T-helper 17 cell (primary cell): ENCODE measurements at regions not wholly inside any gene's neighbourhood (a gene's known extent, or its start where the extent isn't known, plus 50 kb on each side); places are given as distances from the start of the nearest gene placed in this dataset.
A peak's percentile ranks its signal among the peaks of the same experiment; 100 is the strongest.

Source experiments
- ATAC-seq: fragments of 150-1000 bp; cut with Tn5 transposase; 2 replicates; pipeline ENCODE4 v1.10.0; 2021; ENCODE audit warnings: mild to moderate bottlenecking, moderate library complexity
- DNase-seq, 3 donors: peaks; one replicate each; pipeline versions ENCODE4 v3.0.0 to v3.0.0-alpha.2; 2020 to 2021
- H3K9me3 ChIP-seq: one replicate; pipeline ENCODE4 v1.7.0; 2013; ENCODE audit warnings: low read length, mild to moderate bottlenecking; ENCODE audit not compliant: control insufficient read depth, poor library complexity, severe bottlenecking
- H3K27ac Mint-ChIP-seq: one replicate; pipeline ENCODE4 v1.8.0; 2022; ENCODE audit warnings: mild to moderate bottlenecking, moderate library complexity, mixed read lengths
- H3K27me3 Mint-ChIP-seq: one replicate; pipeline ENCODE4 v1.8.0; 2022; ENCODE audit warnings: mixed read lengths
- H3K36me3 Mint-ChIP-seq: one replicate; pipeline ENCODE4 v1.8.0; 2022; ENCODE audit warnings: low read depth, mixed read lengths
- H3K4me1 Mint-ChIP-seq: one replicate; pipeline ENCODE4 v1.8.0; 2022; ENCODE audit warnings: mild to moderate bottlenecking, mixed read lengths
- H3K4me3 Mint-ChIP-seq: one replicate; pipeline ENCODE4 v1.8.0; 2022; ENCODE audit warnings: mild to moderate bottlenecking, moderate library complexity, mixed read lengths

DNA sequence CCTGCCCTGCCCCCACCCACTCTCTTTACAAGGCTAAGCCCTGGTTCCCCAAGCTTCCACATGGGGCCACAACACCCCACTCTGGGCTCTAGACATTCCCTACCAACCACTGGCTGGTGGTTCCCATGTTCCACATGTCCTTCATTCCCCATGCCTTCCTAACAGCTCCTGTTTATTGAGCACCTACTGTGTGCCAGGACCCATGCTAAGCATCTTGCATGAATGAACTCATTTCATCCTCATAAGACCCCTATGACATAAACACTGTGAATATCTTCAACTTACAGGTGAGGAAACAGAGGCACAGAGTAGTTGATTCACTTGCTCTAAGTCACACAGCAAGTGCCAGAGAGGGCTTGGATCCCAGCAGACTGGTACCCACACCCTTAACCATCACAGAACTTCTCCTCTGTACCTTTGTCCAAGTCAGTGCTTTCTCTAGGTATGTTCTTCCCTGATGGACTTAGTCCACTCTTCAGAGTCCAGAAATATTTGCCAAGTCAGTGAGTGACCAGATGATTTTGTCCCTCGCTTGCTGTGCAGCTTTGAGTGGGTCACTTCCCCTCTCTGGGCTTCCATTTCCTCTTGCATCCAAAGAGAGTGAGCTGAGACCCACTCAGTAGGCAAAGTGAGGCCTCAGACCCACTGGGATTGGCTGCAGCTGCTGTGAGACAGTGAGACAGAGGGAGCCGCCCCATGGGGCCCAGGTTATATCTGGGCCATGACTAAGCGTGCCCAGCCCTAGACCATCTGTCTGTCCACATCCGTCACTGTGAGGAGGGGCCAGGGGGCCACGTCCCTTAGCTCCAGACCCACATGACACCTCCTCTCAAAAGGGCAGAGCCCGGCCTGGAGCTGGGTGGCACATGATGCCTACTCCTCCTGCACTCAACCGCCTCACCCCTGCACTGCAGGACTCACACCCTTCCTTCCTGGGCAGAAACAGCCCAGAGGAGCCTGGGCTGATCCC, 132.4 kb downstream of the MN1 start:
- Mint-ChIP-seq H3K4me3 (no peak overlapping the region), H3K27me3 (peaks cover 29% of the 10 kb centered on the region), H3K4me1 (no peaks in the 10 kb centered on the region), H3K36me3 (no peaks in the 10 kb centered on the region), H3K27ac (no peak overlapping the region)
- ATAC-seq: peak; percentile 57
- no peaks in the 10 kb centered on the region for H3K9me3 ChIP-seq
- no peak for DNase-seq

DNA sequence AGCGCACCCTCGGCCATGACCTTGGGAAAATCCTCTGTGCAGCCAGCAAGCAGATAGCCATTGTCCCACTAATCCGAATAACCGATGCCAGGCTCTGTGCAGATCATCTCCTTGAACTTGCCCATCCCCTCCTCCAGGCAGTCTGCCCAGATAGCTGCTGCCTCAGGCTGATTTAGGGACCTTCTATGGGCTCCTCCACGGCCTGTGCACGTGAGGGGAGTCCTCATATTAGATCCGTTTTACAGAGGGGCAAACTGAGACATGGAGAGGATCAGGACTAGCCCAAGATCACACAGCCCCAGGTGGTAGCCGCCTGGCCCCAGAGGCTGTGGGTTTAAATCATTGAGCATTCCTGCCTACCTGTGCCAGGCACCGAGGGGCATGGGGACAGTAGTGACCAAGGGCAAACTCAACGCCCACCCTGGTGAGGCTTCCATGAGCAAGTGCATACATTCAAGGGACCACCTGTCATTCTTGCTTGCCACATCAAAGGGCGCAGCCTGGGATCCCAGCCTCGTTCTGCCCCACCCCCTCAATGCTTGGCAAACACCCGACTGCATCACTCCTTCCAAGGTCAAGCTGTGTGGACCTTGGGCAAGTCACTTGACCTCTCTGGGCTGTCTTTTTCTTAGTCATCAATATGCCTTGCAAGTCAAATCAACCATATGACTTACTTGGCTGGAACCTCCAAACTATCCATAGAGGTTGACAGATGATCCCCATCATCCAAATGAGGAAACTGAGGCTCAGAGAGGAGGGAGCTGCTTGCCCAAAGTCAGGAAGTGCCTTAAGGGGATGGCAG, 131.6 kb downstream of the MN1 start:
- ATAC-seq (no peak), DNase-seq (no peak)
- H3K36me3 Mint-ChIP-seq: peaks cover 5% of the 10 kb centered on the region
- peaks cover 6% of the 10 kb centered on the region for H3K4me1 Mint-ChIP-seq
- H3K4me3 Mint-ChIP-seq: no peak overlapping the region
- H3K27me3 Mint-ChIP-seq: peaks cover 30% of the 10 kb centered on the region
- H3K9me3 ChIP-seq: no peaks in the 10 kb centered on the region
- H3K27ac Mint-ChIP-seq: no peak overlapping the region

DNA sequence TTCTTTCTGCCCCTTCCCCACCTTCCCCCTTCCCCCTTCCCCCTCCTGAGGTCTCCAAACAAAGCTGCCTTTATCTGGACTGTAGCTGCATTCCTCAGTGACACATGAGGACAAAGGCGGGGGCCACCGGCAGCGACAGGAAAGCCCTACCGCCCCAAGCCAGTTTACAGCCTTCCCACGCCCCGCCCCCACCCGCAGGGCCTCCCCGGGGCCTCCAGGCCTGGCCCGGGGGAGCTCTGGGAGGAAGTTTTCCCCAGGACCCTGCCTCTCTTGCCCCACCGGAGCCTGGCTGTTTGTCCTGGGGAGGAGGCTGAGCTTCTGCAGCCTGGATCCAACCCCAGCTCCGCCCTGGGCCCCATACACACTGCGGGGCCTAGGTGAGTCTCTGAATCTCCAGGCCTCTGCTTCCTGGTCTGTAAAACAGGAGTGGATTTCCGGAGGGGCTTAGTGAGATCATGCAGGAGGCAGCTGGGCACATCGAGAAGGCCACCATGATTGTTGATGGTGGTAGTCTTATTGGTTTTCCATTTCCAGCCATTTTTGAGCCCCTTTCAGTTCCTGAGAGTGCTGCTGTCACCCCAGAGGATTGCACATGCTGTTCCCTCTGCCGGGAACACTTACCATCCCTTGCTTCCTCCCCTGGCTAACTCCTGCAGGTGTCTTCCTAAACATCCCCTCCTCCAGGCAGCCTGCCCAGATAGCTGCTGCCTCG, 130.7 kb downstream of the MN1 start:
- peaks cover 35% of the 10 kb centered on the region for H3K27me3 Mint-ChIP-seq
- no peaks in the 10 kb centered on the region for H3K9me3 ChIP-seq
- no peak overlapping the region for H3K27ac Mint-ChIP-seq
- H3K4me3 Mint-ChIP-seq: no peak overlapping the region
- H3K36me3 Mint-ChIP-seq: peaks cover 5% of the 10 kb centered on the region
- DNase-seq (no peak), ATAC-seq (no peak)
- peaks cover 6% of the 10 kb centered on the region for H3K4me1 Mint-ChIP-seq

DNA sequence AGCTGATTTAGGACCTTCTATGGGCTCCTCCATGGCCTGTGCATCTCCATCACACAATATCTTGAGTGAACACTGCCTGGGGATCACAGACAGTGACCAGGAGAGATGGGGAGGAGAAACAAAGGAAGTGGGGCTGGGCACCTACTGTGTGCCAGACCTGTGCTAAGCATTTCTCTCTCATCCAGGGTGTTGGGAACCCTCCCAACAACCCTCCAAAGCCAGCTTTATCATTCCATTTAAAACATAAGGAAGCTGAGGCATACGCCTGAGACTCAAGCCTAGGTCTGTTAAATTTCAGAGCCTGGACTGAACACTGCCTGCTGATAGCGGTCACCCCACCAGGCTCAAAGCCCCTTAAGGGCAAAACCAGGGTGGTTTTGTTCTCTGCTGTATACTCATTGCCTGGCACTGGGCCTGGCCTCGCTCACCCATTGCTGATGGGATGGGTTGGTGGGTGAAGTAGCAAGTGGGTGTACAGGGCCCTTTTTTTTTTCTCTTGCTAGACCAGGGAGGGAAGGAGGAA, 130.1 kb downstream of the MN1 start:
- peaks cover 38% of the 10 kb centered on the region for H3K27me3 Mint-ChIP-seq
- no peak overlapping the region for H3K4me3 Mint-ChIP-seq

DNA sequence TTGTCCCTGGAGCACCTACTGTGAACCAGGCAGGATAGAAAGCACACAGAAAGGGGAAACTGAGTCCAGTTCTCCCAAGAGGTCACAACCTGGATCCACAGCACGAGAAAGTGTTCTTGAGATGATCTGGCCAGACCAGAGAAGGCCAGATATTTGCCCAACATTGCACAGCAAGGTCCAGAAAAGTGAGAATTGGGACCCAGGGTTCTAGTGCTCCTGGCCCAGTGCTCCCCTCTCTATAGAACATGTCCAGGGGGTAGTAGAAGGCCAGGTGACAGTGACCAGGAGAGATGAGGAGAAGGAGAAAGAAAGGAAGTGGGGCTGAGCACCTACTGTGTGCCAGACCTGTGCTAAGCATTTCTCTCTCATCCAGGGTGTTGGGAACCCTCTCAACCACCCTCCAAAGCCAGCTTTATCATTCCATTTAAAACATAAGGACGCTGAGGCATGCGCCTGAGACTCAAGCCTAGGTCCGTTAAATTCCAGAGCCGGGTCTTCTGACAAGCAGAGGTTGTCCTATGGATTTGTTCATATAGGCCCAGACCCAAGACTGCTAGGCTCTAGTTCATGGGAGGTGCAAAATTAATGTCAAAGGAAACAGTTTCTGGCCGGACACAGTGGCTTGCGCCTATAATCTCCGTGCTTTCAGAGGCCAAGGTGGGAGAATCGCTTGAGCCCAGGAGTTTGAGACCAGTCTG, 128.7 kb downstream of the MN1 start:
- H3K9me3 ChIP-seq: no peaks in the 10 kb centered on the region
- Mint-ChIP-seq H3K4me1 (peaks cover 6% of the 10 kb centered on the region), H3K27ac (no peak overlapping the region), H3K36me3 (peaks cover 5% of the 10 kb centered on the region), H3K27me3 (peaks cover 38% of the 10 kb centered on the region), H3K4me3 (no peak overlapping the region)
- ATAC-seq: no peak
- DNase-seq: no peak

More for the DNA sequence above, 130.1 kb downstream of the MN1 start:
- Mint-ChIP-seq H3K36me3 (peaks cover 5% of the 10 kb centered on the region), H3K4me1 (peaks cover 6% of the 10 kb centered on the region), H3K27ac (no peak overlapping the region)
- ATAC-seq (no peak), DNase-seq (no peak)
- no peaks in the 10 kb centered on the region for H3K9me3 ChIP-seq

DNA sequence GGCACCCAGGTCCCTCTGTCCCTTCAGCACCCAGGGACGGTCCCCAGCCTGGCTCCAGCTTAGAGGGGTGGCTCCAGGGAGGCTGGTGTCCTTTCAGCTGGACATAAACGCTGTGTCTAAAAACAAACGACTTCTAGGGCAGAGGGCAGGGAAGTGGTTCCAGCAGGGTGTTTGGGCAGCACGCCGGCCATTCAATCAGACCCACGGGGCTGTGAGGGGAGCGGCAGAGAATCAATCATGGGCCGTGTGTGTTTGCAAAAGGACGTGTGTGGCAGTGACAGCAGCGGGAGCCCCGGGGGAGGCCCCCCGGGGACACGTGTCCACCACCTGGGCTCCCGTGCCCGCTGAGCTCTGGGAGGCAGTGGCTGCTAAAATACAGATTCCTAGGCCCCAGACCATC, 127.7 kb downstream of the MN1 start:
- H3K27ac Mint-ChIP-seq: no peak overlapping the region
- no peak overlapping the region for H3K4me3 Mint-ChIP-seq
- no peak for ATAC-seq

DNA sequence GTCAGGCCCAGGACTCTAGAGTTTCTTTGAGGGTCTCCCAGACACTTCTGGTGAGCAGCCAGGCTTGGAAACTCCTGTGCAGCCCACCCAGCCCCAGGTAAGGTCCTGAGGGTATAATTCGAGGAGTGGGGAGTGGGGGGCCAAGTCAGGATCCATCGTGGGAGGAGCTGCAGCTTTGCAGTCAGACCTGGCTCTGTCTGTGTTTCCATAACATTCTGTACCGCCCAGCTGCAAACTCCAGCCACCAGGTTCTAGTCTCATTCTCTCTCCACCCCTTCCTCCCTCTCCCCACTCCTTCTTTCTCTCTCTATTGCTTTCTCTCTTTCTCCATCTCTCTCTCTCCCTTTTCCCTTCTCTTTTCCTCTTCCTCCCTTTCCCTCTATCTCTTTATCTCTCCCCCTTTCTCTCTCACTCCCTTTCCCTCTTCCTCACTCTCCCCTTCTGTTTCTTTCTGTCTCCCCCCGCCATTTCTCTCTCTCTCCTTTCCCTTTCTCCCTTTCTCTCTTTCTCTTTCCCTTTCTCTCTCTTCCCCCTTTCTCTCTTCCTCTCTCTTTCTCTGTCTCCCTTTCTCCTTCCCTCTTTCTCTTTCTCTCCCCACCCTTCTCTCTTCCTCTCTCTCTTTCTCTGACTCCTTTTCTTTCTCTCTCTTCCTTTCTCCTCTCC, 127.2 kb downstream of the MN1 start:
- Mint-ChIP-seq H3K36me3 (peaks cover 5% of the 10 kb centered on the region), H3K27ac (no peak overlapping the region), H3K27me3 (peaks cover 46% of the 10 kb centered on the region), H3K4me1 (peaks cover 6% of the 10 kb centered on the region), H3K4me3 (peak overlapping the region; percentile 45)
- H3K9me3 ChIP-seq: no peaks in the 10 kb centered on the region
- ATAC-seq (no peak), DNase-seq (no peak)

More for the DNA sequence above, 127.7 kb downstream of the MN1 start:
- H3K9me3 ChIP-seq: no peaks in the 10 kb centered on the region
- peaks cover 46% of the 10 kb centered on the region for H3K27me3 Mint-ChIP-seq
- H3K36me3 Mint-ChIP-seq: peaks cover 5% of the 10 kb centered on the region
- DNase-seq: no peak
- peaks cover 6% of the 10 kb centered on the region for H3K4me1 Mint-ChIP-seq

DNA sequence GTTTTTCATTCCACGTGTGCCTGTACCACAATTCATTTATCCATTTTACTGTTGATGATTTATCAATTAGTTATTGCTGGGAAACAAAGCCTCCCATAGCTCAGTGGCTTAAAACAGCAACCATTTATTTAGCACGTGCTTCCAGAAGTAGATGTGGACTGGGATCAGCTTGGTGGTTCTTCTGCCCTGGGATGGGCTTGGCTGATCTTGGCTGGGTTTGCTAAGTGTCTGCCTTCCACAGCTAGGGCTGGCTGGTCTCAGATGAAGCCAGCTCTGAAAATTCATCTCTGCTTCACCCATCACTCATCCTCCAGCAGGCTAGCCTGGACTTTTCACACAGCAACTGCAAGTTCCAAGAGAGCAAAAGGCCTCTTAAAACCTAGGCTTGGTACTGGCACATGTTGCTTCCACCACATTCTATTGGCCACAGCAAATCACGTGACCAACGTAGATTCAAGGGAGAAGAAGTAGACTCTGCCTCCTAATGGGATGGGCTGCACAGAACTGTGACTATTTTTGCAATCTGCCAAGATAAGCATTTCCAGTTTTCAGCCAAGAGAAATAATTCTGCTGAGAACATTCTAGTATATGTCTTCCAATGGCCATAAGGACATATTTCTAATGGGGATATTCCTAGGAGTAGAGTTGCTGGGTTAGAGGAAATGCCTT, 124.9 kb downstream of the MN1 start:
- DNase-seq (no peak), ATAC-seq (no peak)
- no peaks in the 10 kb centered on the region for H3K9me3 ChIP-seq
- H3K27ac Mint-ChIP-seq: no peak overlapping the region
- no peak overlapping the region for H3K4me3 Mint-ChIP-seq
- peaks cover 5% of the 10 kb centered on the region for H3K36me3 Mint-ChIP-seq
- H3K27me3 Mint-ChIP-seq: peaks cover 56% of the 10 kb centered on the region
- H3K4me1 Mint-ChIP-seq: peaks cover 6% of the 10 kb centered on the region

DNA sequence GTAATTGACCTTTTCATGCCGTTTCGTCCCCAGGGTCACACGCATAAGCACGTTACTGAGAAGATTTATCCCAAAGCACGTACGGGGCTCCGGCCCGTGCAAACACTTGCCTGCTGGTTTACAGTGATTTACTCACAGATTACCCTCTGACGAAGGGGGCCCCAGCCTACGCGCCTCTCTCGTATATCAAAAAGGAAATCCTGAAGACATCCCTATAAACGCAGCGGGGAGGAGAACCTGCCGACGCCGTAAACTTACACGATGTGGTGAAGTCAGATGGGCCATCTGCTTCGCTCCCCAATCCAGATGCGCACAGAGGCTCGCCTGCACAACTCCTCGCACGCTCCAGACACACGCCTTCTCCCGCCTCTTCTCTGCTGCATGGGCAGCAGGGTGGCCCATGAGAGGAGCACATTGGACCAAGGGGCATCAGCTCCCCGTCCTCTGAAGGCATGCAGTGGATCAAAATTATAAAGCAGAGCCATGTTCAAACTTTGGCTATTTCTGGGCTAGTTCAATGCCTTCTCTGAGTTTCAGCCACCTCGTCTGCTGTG, 123.6 kb downstream of the MN1 start:
- no peak for DNase-seq
- Mint-ChIP-seq H3K27me3 (peaks cover 56% of the 10 kb centered on the region), H3K27ac (no peak overlapping the region), H3K36me3 (peaks cover 5% of the 10 kb centered on the region), H3K4me3 (no peak overlapping the region), H3K4me1 (peaks cover 6% of the 10 kb centered on the region)
- no peaks in the 10 kb centered on the region for H3K9me3 ChIP-seq
- ATAC-seq: no peak

DNA sequence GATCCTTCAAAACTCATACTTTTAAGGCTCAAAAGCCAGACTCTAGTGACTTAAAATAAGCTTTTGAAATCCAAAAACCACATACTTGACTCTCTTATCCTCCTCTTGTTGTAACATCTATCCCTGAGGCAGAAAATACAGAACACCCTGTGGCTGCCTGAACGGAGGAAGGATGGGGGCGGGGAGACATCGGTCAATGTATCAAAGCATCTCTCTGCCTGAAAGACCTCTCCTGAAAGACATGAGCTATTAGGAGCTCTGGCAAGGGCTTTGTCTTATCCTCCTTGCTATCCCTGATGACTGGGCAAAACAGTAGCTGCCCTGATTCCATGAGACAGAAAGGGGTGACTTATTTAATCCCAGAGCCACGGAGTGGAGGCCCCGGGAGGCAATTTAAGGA, 122.4 kb downstream of the MN1 start:
- peaks cover 51% of the 10 kb centered on the region for H3K27me3 Mint-ChIP-seq
- ATAC-seq: no peak
- no peak overlapping the region for H3K4me3 Mint-ChIP-seq
- peaks cover 6% of the 10 kb centered on the region for H3K4me1 Mint-ChIP-seq
- peaks cover 5% of the 10 kb centered on the region for H3K36me3 Mint-ChIP-seq
- H3K9me3 ChIP-seq: no peaks in the 10 kb centered on the region
- no peak overlapping the region for H3K27ac Mint-ChIP-seq
- no peak for DNase-seq

DNA sequence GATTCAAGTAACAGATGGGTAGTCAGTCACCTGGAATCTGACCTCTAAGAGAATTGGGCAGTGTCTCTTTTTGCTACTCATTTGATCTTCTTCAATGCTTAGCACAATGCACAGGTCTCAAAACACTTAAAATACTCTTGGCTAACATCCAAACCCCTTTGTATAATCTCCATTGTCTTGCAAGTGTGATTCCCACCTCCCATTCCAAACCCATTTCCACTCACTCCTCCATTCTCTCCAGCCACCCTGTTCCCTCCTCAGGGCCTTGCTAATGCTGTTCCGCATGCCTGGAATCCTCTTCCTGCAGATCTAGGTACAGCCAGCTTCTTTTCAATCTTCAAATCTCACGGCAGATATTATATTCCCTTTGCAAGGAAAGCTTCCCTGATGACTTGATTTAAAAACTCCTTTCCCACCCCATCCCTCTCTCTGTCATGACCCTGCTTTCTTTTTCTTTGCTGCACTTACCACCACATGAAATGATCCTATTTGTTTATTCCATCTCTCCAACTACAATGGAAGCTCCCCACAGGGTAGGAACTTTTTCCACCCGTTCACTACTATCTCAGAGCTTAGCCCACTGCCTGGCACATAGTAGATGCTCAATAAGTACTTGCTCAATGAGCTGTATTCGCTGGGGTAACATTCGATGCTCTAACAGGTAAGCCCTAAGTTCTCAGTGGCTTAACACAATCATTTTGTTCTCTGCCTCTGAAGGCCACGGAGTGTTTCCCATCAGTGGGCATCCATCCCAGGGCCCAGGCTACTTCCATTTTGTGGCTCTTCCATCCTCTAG, 121.7 kb downstream of the MN1 start:
- no peaks in the 10 kb centered on the region for H3K9me3 ChIP-seq
- ATAC-seq (no peak), DNase-seq (no peak)
- Mint-ChIP-seq H3K27me3 (peaks cover 45% of the 10 kb centered on the region), H3K36me3 (no peaks in the 10 kb centered on the region), H3K4me1 (peaks cover under 1% of the 10 kb centered on the region), H3K27ac (no peak overlapping the region), H3K4me3 (no peak overlapping the region)
